GM12878 (cell line): ENCODE measurements at regions not wholly inside any gene's neighbourhood (a gene's known extent, or its start where the extent isn't known, plus 50 kb on each side); places are given as distances from the start of the nearest gene placed in this dataset.

Source experiments
- BACH1 ChIP-seq: fragments of 450-650 bp; IDR thresholded peaks from 2 replicates; pipeline ENCODE4 v1.6.1; 2017; ENCODE audit warnings: mild to moderate bottlenecking, borderline replicate concordance
- CUX1 ChIP-seq: IDR thresholded peaks from 2 replicates; pipeline ENCODE4 v1.6.1; 2012; ENCODE audit warnings: improper control_type of control experiment, low read depth, low read length; ENCODE audit not compliant: insufficient replicate concordance
- KAT2A ChIP-seq: conservative IDR thresholded peaks from 2 replicates; pipeline ENCODE4 v1.6.1; 2011; ENCODE audit warnings: low read depth, low read length; ENCODE audit not compliant: control insufficient read depth
- MXI1 ChIP-seq: fragments of 150-350 bp; IDR thresholded peaks from 2 replicates; pipeline ENCODE4 v1.6.1; 2011; ENCODE audit warnings: low read depth, mild to moderate bottlenecking, inconsistent platforms, low read length, improper control_type of control experiment
- NFYA ChIP-seq: IDR thresholded peaks from 2 replicates; pipeline ENCODE4 v1.6.1; 2011; ENCODE audit warnings: low read depth, mild to moderate bottlenecking, low read length, improper control_type of control experiment, borderline replicate concordance
- PRDM15 ChIP-seq: fragments of 450-650 bp; formaldehyde crosslinking; IDR thresholded peaks from 2 replicates; pipeline ENCODE4 v1.4.0; 2020; ENCODE audit warnings: mild to moderate bottlenecking, moderate library complexity
- RAD21 ChIP-seq: IDR thresholded peaks from 2 replicates; pipeline ENCODE4 v1.6.1; 2011; ENCODE audit warnings: mild to moderate bottlenecking, low read depth, low read length, moderate library complexity; ENCODE audit not compliant: insufficient read depth
- RBBP5 ChIP-seq: fragments of 200-600 bp; sonication (generic); conservative IDR thresholded peaks from 2 replicates; pipeline ENCODE4 v1.6.1; 2016
- SPI1 ChIP-seq: IDR thresholded peaks from 2 replicates; pipeline ENCODE4 v1.6.1; 2011; ENCODE audit warnings: low read depth, mild to moderate bottlenecking, low read length, moderate library complexity, borderline replicate concordance; ENCODE audit not compliant: insufficient read depth
- STAT1 ChIP-seq: fragments of 450-650 bp; conservative IDR thresholded peaks from 2 replicates; pipeline ENCODE4 v1.6.1; 2014; ENCODE audit warnings: antibody characterized with exemption, mild to moderate bottlenecking
- SUPT20H ChIP-seq: IDR thresholded peaks from 2 replicates; pipeline ENCODE4 v1.6.1; 2011; ENCODE audit warnings: low read depth, mild to moderate bottlenecking, low read length, moderate library complexity, borderline replicate concordance; ENCODE audit not compliant: control insufficient read depth
- USF1 ChIP-seq: IDR thresholded peaks from 2 replicates; pipeline ENCODE4 v1.6.1; 2011; ENCODE audit warnings: borderline replicate concordance, low read depth, mild to moderate bottlenecking, moderate library complexity, mixed read lengths, low read length; ENCODE audit not compliant: insufficient read depth; ENCODE audit errors: extremely low read length
- ZNF592 ChIP-seq: fragments of 450-650 bp; IDR thresholded peaks from 2 replicates; pipeline ENCODE4 v1.6.1; 2017; ENCODE audit warnings: mild to moderate bottlenecking, moderate library complexity

- TF ChIP-seq ZNF592: no peak
- no peak for TF ChIP-seq PRDM15 (CRISPR knock-in tag)
- TF ChIP-seq RBBP5: no peak
- TF ChIP-seq BACH1: no peak
- peak; percentile 23; the same call in 1 of the 2 replicates for TF ChIP-seq SPI1
- no peak for TF ChIP-seq KAT2A
- TF ChIP-seq USF1: peak; percentile 98
- TF ChIP-seq NFYA: no peak
- peak; percentile 53 for TF ChIP-seq RAD21
- no peak for TF ChIP-seq SUPT20H
- TF ChIP-seq STAT1: 0 out of 2 replicates have a peak, but pooled peaks have one; percentile 32
- TF ChIP-seq MXI1: peak; percentile 93
- no peak for TF ChIP-seq CUX1
These were observed 121.7 kb downstream of the MRPL57 start (continued) for GRCh38 chr13:21297914-21298831.
